KG1 (cell line): ENCODE measurements at regions not wholly inside any gene's neighbourhood (a gene's known extent, or its start where the extent isn't known, plus 50 kb on each side); places are given as distances from the start of the nearest gene placed in this dataset.
"Not testable (repeated sequence)": the region's sequence is repeated elsewhere in the genome, so short reads cannot be mapped to it uniquely, and the experiment has no call there.

ENCODE experiments used
- DNase-seq: peaks from one replicate; lab custom pipeline; 2025; lab: John Stamatoyannopoulos, UW

- DNase-seq, result no peak
These were observed 53.7 kb upstream of the SMIM15 start for GRCh38 chr5:61215996-61216395.

GRCh38 chr5:61216741-61217140 is 54.5 kb upstream of the SMIM15 start:
- no peak for DNase-seq

DNA sequence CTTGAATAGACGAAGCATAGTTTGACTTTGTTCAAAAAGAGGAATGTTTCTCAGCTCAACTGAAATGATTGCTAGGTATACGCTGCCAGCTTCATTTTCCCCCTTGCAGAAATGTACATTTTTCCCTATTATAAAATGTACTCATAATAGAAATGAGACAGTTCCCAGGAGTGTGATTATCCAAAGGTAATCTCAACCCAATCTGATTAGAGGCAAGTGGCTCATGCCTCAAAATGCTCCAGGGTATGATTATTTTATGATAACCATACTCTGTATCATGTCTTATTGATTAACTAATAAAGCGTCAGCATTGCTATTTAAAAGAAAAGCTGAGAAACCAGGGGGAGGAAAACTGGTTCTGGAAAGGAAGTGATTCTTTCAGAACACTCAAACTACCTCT is 54.9 kb upstream of the SMIM15 start:
- no peak for DNase-seq

- no peak for DNase-seq
These were observed 66.0 kb upstream of the SMIM15 start for GRCh38 chr5:61228229-61228628.

DNA sequence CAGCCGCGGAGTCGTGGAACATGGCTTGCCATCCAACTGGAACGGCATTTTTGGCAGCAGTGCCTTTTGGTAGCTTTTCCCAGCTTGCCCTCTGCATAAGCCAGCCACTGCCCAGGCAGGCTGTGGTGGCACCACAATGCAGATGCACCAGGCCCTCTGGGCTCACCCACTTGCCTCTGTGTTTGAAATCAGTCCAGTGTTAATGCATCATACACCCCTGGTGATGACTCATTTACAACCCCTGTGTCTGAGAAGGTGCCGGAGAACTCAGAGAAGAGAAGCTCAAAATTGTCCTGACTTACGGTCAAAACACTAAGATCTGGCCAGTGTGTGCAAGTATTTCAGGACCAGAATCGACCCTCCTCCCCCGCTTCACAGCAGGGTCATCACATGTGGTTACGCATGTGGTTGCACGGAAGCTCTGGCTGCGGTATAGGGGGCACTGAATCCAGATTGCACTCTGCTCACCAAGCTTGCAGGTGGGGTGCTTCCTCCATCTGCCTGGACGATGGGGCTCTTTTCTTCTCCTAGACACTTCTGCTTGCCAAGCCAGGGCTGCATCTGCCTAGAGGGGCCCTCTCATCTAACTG is 66.5 kb upstream of the SMIM15 start:
- DNase-seq, result no peak

GRCh38 chr5:61229416-61229815 is 67.1 kb upstream of the SMIM15 start:
- no peak for DNase-seq

DNA sequence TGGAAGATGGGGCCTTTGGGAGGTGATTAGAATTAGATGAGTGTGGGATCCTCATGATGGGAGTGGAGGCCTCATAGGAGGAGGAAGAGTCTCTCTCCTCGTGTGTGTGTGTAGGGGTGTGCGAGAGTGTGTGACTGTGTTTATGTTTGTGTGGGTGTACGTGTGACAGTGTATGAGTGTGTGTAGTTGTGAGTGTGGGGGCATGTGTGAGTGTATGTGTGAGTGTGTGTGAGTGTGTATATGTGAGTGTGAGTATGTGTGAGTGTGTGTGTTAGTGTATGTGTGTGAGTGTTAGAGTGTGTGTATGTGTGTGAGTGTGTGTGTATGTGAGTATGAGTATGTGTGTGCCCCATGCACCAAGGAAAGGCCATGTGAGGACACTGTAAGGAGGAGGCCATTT is 68.2 kb upstream of the SMIM15 start:
- no peak for DNase-seq

- DNase-seq, result no peak
These were observed 69.5 kb upstream of the SMIM15 start for GRCh38 chr5:61231813-61232212.

DNA sequence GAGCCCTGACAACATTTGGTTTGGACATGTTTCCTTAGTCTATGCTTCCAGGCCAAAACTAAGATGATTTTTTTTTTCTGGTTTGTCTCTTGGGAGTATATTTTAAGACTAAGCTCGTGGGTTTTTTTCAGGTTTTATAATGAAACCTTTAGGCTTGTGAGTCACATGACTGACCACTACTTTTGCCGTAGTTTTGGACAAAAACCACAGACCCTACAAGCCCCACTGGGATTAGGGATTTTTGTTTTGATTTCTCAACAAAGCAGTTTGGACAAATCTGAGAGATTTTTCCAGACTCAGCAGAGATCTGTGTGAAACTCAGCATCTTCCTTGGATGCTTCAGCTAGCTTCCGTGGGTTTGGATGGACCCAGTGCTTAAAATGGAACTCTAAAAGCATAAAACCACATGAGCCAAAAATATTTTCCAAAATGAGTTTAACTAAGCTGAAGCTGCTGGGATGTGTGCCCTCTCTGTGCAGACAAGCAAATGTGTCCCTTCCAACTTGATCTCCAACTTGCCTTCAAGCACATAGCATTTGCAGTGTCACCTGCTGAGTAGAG is 70.3 kb upstream of the SMIM15 start:
- no peak for DNase-seq

- DNase-seq, result no peak
These were observed 71.8 kb upstream of the SMIM15 start for GRCh38 chr5:61234019-61234418.

GRCh38 chr5:61236715-61237114 is 74.4 kb upstream of the SMIM15 start:
- not testable (repeated sequence) for DNase-seq

GRCh38 chr5:61245486-61245885 is 83.2 kb upstream of the SMIM15 start:
- DNase-seq, result no peak

DNA sequence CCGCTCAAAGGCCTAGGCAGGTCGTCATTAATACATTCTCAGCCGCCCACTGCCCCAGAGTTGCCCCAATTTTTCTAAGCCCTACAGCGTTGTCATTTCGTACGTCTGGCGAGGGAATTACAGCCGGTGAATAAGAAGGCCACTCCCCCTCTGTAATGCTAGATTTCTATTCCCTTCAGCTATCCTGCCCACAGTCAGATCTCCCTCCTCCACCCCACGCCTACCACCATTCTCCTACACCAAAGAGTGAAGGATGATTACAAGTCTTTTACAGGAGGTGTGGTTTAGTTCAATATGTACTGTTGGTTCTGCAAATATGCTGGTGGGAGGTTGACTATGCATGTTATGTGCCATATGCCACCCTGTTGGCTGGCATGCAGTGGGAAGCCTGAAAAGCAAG is 83.7 kb upstream of the SMIM15 start:
- no peak for DNase-seq

GRCh38 chr5:61246768-61247307 is 84.6 kb upstream of the SMIM15 start:
- no peak for DNase-seq

DNA sequence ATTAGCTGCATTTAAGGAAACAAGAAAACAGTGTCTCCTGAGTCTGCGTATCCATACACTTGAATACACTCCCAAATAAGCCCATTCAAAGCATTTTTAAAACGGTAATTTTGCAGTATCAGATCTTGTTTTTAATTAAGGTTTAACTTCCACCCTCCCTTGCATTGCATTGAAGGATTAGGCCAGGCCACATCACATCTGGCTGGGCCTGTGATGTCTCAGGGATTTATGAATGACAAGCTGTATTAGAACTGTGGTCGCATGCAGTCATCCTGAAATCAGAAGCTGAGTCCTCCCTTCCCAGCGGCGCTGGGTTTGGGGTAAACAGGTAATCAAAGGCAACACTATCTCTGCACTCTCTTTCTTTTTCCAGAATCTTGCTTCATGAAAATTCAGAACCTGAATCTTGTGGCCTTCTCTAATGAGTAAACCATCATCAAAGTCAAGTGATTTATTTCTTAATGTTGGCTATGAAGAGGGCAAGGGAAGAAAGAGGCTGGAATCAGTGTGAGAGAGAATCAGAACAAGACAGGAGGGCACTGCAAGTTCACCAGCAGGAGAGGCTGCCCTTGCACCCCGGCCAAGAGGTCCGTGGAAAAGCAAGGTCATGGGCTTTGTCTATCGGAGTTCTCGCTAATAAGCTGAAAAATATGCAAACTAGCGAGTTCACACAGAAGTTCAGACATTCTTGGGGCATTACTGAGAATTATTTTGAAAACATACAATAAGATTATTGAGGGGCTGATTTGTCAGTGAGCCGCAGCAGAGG is 80.0 kb upstream of the ZSWIM6 start:
- DNase-seq, result no peak

DNA sequence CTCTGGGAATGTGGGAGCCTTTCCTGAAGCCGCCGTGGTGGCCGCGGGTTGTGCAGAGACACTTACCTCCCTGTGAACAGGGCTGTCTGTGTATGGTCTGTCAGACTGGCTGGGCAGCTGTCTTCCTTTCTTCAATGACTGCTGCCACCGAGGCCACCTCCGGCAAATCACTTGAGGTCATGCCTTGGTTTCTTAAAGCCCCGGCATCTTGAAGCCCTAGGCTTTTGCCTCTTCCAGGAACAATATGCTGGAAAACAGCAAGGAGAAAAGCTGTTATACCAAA is 79.5 kb upstream of the ZSWIM6 start:
- no peak for DNase-seq

DNA sequence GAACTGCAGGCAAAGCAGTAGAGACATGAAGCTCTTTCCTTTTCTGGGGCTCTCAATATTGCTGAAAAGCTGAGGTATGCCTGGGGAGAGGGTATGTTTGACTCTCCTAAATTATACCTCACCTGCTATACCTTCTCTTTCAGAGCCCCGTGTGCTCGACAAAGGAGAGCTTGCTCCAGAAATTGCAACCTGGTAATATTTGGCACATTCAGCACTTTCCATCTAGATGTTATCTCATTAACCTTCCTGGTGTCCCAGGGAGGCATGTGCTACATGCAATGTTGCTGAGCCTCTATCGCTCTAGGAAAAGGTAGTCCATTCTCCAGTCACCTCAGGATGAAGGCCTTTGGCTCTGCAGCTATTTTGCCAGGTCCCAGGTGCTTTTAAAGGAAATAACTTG is 78.5 kb upstream of the ZSWIM6 start:
- no peak for DNase-seq

DNA sequence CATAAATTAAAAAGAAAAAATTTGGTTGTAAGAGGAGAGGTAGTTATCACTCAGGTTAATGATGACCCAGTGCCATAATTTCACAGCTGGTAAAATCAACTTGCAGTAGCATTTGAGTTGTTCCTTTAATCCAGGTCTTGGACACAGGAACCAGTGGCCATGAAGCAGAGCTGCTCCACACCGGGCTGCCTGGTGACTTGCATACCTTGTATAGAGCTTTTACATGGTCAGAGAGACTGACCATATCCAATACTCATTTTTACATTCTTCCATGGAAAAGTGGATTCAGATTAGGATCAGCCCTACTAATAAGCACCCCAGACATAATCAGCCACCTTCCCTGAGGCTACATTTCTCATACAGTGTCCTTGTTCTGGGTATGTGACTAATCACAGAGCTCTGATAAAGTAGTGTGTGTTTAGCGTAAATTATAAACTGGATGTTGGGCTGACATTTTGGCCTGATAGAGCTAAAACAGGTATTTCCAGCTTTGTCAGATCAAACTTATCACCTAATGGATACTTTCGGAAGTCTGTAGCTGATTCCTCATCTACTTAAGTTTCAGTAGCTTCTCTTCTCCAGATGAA is 77.0 kb upstream of the ZSWIM6 start:
- DNase-seq, result no peak

GRCh38 chr5:61256474-61256873 is 75.6 kb upstream of the ZSWIM6 start:
- DNase-seq, result no peak

- DNase-seq, result no peak
These were observed 74.6 kb upstream of the ZSWIM6 start for GRCh38 chr5:61257421-61257820.

- DNase-seq, result no peak
These were observed 70.9 kb upstream of the ZSWIM6 start for GRCh38 chr5:61261136-61261535.

GRCh38 chr5:61262080-61262479 is 70.0 kb upstream of the ZSWIM6 start:
- no peak for DNase-seq

DNA sequence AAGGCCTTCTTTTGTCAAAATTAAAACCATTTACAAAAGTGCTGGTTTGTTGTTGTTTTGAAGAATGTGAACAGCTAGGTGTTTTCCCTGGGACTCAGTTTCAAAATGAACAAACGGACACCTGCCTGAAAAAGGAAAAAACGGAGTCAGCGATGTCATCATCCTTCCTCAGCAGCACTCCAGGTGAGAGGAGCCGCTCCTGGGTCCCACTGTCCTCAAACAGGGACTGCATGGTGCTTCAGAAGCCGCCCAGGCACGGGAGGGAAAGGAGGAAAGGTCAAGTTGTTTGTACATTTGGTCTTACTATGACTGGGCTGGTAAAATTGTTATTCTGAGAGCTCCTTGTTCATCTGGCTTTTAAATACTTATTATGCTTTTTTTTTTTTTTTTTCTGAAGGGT is 69.0 kb upstream of the ZSWIM6 start:
- no peak for DNase-seq
